ENCODE measurements at regions not wholly inside any gene's neighbourhood (a gene's known extent, or its start where the extent isn't known, plus 50 kb on each side); places are given as distances from the start of the nearest gene placed in this dataset.

DNA sequence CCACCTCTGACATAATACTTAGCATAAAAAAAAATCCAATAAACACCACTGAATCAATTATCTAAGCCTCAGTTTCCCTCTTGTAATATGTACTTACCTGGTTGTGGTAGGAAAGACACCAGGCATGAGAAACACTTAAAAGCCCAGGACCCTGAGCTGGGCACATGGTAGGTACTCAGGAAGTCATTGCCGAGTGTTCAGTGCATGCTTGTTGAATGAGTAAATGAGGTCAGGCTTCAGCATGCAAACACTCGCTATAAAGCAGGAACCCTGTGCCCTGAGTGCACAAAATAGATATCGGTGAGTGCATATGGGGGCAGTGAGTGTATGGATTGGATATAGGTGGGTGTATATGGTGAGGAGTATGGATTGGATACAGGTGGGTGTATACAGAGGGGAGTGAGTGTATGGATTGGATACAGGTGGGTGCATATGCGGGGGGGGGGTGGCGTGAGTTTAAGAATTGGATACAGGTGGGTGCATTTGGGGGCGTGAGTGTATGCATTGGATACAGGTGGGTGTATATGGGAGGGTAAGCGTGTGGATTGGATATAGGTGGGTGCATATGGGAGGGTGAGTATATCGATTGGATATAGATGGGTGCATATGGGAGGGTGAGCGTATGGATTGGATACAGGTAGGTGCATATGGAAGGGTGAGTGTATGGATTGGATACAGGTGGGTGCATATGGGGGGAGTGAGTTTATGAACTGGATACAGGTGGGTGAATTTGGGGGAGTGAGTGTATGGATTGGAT, 194.3 kb upstream of the MSX2 start:
- ATAC-seq: no peak
- no peak for TF ChIP-seq PPARA (CRISPR knock-in tag; IDR thresholded peaks at IDR 0.05; ENCODE audit: borderline replicate concordance)
- no peak for TF ChIP-seq PATZ1 (CRISPR knock-in tag; IDR thresholded peaks at IDR 0.05; ENCODE audit: borderline replicate concordance)
- TF ChIP-seq, protein P1, sequence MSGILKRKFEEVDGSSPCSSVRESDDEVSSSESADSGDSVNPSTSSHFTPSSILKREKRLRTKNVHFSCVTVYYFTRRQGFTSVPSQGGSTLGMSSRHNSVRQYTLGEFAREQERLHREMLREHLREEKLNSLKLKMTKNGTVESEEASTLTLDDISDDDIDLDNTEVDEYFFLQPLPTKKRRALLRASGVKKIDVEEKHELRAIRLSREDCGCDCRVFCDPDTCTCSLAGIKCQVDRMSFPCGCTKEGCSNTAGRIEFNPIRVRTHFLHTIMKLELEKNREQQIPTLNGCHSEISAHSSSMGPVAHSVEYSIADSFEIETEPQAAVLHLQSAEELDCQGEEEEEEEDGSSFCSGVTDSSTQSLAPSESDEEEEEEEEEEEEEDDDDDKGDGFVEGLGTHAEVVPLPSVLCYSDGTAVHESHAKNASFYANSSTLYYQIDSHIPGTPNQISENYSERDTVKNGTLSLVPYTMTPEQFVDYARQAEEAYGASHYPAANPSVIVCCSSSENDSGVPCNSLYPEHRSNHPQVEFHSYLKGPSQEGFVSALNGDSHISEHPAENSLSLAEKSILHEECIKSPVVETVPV (CRISPR knock-in tag; IDR thresholded peaks at IDR 0.05): no peak
- no peak for TF ChIP-seq ZFP3 (CRISPR knock-in tag; IDR thresholded peaks at IDR 0.05)
- no peak for TF ChIP-seq BACH2 (CRISPR knock-in tag; IDR thresholded peaks at IDR 0.05; ENCODE audit: borderline replicate concordance)
- TF ChIP-seq, protein P2, sequence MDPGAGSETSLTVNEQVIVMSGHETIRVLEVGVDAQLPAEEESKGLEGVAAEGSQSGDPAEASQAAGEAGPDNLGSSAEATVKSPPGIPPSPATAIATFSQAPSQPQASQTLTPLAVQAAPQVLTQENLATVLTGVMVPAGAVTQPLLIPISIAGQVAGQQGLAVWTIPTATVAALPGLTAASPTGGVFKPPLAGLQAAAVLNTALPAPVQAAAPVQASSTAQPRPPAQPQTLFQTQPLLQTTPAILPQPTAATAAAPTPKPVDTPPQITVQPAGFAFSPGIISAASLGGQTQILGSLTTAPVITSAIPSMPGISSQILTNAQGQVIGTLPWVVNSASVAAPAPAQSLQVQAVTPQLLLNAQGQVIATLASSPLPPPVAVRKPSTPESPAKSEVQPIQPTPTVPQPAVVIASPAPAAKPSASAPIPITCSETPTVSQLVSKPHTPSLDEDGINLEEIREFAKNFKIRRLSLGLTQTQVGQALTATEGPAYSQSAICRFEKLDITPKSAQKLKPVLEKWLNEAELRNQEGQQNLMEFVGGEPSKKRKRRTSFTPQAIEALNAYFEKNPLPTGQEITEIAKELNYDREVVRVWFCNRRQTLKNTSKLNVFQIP (CRISPR knock-in tag; IDR thresholded peaks at IDR 0.05; ENCODE audit: borderline replicate concordance, low read depth): no peak
- no peak for TF ChIP-seq ISL1 (CRISPR knock-in tag; IDR thresholded peaks at IDR 0.05)

- TF ChIP-seq ISL1 (CRISPR knock-in tag; IDR thresholded peaks at IDR 0.05): peak; percentile 44
- no peak for TF ChIP-seq SNAI2 (CRISPR knock-in tag; IDR thresholded peaks at IDR 0.05)
- no peak; the same call in 2 of the 3 replicates for ATAC-seq
Measured at GRCh38 chr5:174531782-174532191, 192.6 kb upstream of the MSX2 start.

- ATAC-seq: peak; percentile 94
- TF ChIP-seq CSDC2 (CRISPR knock-in tag; IDR thresholded peaks at IDR 0.05) (no peak), ZNF70 (CRISPR knock-in tag; IDR thresholded peaks at IDR 0.05) (peak; percentile 96), BACH2 (CRISPR knock-in tag; IDR thresholded peaks at IDR 0.05; ENCODE audit: borderline replicate concordance) (peak; percentile 31; the same call in 1 of the 2 replicates), ESRRG (CRISPR knock-in tag; IDR thresholded peaks at IDR 0.05) (no peak), ZNF8 (CRISPR knock-in tag; IDR thresholded peaks at IDR 0.05) (peak; percentile 22; the same call in 1 of the 2 replicates), ISL1 (CRISPR knock-in tag; IDR thresholded peaks at IDR 0.05) (peak; percentile 40; the same call in 1 of the 2 replicates), ZFP3 (CRISPR knock-in tag; IDR thresholded peaks at IDR 0.05) (peak; percentile 79), TSHZ2 (CRISPR knock-in tag; IDR thresholded peaks at IDR 0.05) (no peak), RARB (CRISPR knock-in tag; IDR thresholded peaks at IDR 0.05) (no peak), ZC3H10 (CRISPR knock-in tag; IDR thresholded peaks at IDR 0.05) (0 out of 2 replicates have a peak, but pooled peaks have one; percentile 36)
- TF ChIP-seq, protein P1 (CRISPR knock-in tag; IDR thresholded peaks at IDR 0.05): no peak
Measured at GRCh38 chr5:174532455-174533453, 191.6 kb upstream of the MSX2 start.

All from SK-N-SH treated with all-trans-retinoic acid at 6 μM for 48 hours (cell line).